ENCODE measurements at regions not wholly inside any gene's neighbourhood (a gene's known extent, or its start where the extent isn't known, plus 50 kb on each side); places are given as distances from the start of the nearest gene placed in this dataset.

DNA sequence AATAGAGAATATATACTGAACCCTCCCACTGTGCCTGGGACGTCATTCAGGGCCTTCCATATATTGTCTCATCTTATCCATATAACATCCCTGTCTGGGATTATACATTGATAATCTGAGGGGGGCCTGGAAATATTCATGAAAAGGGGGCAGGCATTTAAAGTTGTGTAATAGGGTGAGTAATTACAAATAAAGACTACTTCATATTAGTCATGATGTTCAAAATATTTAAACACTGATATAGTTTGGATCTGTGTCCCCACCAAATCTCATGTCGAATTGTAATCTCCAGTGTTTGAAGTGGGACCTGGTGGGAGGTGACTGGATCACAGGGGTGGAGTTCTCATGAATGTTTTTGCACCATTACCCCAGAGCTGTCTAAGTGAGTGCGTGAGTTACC lies 97.8 kb downstream of the AQP9 start:
- DNase-seq (ENCODE audit: low read depth in 4 of 4, low spot score in 2 of 4) = no peak

DNA sequence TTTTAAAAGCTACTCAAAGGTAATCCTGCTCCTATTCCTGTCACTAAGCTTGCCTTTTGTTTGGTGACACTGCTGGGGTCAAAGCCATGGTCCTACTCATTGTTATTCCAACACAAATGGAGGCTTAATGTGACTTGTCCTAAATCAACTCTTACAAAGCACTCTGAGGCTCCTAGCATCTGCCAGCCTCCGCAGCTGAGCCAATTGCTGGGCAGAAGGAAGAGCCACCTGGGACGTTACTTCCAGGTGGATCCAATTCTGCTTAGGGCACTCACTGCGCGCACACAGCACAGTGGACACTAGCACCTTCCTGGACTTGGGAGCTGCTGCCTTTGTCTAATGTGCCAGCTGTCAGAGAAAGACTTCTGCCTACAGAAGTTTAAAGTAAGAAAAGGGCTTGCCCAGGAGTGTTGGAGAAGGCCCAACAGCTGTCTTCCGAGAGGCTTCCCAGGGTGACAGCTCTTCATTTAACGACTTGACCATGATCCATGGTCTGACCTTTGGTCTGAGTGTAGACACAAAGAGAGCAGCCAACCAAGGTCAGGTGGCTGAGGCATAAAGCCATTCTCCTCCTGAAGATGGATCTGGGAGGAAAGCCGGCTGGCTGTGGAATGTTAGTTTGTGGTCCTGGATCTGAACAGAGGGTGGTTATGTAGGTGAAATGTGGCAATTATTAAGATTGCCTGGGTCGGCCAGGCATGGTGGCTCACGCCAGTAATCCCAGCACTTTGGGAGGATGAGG lies 102.2 kb downstream of the AQP9 start:
- no peak for DNase-seq (ENCODE audit: low read depth in 4 of 4, low spot score in 2 of 4)

DNA sequence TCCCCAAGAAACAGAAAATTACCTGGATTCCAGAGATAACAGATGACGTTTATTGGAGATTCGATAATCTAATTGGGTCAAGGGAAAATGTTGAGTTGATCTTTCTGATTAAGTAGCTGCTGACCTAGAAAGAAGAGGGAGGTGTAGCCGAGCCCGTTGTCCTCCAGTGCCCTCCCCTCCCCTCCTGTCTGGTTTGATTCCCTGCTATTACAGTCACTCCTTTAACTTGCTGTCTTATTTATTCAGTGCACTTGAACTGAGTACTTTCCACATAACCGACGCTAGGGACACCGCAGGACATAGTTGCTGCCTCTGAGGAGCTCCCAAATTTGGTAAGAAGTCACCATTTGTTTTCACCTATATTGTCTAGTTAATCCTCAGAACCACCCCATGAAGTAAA lies 103.7 kb downstream of the AQP9 start:
- DNase-seq (ENCODE audit: low read depth in 4 of 4, low spot score in 2 of 4) = no peak

DNA sequence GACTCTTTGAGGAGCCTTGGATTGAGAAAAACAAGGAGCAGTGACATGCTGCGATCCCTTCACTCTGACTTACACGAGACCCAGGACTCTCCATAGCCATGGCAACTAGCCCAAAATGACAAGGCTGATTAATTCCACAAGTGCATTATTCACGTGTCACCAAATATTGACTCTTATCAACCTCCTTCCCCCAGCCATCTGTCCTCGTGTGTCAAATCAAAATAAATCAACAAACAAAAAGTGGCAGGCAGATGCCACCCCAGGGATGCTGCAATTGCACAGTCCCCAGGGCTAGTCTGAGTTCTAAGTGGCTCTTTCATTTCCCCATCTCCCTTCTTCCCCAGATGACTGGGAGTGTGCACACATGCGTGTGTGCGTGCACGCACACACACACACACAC lies 104.9 kb downstream of the AQP9 start:
- DNase-seq (ENCODE audit: low read depth in 4 of 4, low spot score in 2 of 4) = no peak

DNA sequence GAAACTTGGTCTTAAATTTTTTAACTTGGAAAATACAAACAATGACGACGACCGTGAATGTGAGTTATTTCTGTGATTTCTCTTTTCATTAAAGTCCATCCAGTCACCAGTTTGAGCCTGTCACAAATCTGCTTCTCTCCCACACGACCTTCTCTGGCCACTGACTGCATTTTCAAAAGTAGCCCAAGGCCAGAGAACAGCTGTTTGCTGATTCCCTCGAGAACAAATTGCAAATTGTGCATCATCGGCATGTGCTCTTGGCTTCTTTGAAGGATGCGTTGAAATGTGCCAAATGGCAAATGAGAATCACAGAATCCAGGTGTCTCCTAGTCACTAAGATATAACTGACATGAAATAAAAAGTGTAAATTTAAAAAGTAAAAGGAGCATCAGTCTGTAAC lies 106.4 kb downstream of the AQP9 start:
- no peak for DNase-seq (ENCODE audit: low read depth in 4 of 4, low spot score in 2 of 4)

DNA sequence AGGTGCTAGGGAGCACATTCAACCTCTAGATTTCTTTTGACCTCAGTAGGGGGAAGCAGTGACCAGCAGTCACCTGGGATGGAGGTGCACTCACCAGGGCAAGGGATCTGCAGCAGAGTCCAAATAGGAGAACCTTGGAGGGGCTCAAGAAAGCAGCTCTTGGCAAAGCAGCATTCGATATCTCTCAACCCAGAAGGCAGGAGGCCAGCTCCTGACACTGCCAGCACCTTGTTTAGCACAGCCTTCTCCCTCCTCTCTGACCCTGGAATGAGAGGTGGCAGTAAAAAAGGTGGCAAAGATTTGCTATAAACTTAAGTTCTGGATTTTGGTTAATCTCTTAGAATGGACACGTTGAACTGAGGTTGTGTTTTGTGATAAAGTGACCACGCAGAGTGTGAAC lies 107.9 kb downstream of the AQP9 start:
- no peak for DNase-seq (ENCODE audit: low read depth in 4 of 4, low spot score in 2 of 4)

DNA sequence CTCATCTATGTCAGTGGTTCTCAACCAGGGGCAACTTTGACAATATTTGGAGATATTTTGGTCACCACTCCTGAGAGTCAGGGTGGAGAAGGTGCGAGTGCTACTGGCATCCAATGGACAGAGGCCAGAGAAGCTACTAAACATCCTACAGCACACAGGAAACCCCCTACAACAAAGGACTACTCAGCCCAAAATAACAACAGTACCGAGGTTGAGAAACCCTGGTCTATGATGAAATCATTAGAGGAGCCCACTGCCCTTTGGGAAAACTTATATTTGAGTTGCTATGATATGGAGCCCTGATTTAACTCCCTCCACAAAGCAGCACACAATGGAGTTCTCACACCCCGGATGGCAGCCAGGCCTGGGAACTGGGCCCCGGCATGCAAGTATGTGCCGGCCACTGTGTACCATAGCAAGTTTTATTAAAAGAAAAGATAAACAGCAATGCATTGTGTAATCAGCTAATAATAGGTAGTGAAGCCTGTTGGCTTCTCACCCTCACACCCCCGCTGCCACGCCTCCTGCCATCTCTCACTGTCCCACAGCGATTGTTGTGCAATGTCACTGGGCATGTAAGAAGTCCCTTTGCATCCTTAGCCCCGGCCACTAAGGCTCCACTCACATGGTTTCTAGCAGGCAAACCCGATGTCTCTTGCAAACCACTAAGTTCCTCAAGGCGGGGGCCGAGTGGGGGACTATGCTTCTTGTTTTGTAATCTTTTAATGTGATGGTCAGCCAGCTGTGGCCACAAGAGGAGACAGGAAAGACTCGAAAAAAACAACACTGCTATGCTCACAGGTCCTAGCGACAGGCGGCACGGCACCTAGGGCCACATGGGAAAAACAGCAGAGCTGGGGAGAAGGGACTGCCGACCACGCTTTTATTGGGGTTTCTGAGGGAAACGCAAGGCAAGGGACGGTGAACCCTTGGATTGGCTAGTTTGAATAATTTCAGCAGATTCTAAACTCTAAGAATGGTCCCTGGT lies 110.0 kb downstream of the AQP9 start:
- no peak for DNase-seq (ENCODE audit: low read depth in 4 of 4, low spot score in 2 of 4)

DNA sequence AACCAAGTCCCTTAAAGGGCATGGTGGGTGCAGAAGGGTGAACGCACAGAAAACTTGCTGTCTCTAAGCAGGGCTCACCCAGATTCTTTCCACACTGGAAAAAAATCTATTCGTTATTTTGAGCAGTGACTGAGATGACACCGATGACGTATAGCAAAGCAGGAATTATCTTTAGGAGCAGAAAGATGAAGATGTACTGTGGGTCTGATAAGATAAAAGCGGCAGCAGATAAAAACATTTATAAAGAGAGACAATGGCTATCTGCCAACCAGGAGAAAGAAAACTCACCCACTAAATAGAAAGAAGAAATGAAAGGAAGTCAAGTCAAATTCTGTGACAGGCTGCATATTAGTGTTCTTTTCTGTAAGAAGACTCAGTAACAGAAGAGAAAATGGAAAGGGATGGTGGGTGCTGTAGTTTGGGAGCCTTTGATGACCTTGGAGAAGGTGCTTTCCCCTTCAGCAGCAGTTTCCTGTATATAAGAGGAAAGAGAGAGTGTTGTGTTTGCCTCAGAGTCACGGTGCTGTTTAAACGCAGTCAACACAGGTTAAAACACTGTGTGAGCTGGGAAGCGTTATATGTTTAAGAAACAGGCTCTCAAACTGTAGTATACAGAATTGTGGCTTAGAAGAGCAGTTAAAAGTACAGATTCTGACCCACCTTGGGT lies 111.6 kb downstream of the AQP9 start:
- DNase-seq (ENCODE audit: low read depth in 4 of 4, low spot score in 2 of 4) = no peak

DNA sequence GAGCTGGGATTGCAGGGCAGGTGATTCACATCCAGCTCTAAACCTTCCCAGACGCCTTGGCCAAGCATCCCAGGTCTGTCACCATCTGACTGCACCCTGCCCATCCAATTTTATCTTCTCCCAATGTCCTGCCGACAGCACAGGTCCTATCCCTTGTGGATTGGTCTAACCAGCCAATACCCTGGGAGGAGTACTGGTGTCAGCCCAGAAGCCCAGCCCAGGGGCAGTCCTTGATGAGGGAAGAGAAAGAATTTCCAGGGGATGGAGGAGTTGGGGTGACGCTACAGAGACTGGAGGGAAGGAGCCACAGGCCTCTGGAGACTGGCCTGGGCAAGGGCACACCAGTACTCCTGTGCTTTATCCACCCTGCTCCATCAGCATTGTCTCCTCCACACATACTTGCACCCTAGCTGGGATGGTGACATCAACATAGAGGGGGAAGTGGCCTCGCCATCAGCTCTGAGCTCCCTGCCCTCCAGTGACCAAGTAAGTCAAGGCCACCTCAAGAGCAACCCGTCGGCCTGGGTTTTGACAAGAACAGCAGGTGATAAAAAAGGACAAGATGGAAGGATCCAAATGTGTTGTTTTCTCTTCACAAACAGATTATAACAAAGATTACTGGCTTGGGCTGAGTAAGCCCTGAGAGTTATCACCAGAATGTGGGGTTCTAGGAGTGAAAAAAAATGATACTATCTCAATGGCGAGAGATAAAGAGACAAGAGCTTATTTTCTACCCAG lies 114.6 kb downstream of the AQP9 start:
- no peak for DNase-seq (ENCODE audit: low read depth in 4 of 4, low spot score in 2 of 4)

DNA sequence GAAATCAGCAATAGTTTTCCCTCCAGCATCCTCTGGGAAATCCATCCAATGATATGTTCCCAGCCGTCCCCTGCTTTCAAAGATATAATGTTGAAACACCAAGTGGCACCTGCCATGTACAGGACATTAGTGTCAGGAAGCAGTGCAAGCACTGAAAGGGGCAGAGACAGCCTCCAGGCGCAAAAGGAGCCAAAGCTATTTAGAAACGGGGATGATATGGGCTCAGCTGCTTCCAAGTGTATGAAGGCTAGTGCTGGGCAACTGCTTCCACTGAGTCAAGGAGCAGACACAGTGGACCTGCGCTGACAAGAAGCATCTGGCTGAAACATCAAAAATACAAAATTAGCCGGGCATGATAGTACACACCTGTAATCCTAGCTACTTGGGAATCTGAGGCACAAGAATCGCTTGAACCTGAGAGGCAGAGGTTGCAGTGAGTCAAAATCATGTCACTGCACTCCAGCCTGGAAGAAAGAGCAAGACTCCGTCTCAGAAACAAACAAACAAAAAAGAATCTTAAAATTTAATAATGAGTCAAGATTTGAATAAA lies 119.7 kb downstream of the AQP9 start:
- DNase-seq (ENCODE audit: low read depth in 4 of 4, low spot score in 2 of 4) = no peak

DNA sequence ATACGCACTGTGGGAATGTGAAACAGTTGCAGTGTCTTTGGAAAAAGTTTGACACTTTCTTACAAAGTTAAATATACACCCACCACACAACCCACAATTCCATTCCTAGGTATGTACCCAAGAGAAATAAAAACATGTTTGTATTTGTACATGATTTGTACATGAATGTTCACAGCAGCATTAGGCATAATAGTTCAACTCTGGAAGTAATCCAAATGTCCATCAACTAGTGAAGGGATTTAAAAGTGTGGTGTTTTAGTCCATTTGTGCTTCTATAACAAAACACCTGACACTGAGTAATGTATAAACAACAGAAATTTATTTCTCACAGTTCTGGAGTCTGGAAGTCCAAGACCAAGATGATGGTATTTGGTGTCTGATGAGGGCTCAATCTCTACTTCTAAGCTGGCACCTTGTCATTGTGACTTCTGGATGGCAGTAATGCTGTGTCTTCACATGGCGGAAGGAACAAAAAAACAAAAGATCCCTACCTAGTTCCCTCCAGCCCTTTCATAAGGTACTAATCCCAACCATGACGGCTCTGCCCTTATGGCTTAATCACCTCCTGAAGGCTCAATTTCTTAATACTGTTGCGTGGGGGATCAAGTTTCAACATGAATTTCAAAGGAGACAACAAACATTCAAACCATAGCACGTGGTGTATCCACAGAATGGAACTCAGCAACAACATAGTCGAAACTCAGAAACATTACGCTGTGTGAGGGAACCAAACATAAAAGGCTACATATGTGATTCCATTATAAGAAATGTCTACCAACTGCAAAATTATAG lies 120.5 kb downstream of the AQP9 start:
- no peak for DNase-seq (ENCODE audit: low read depth in 4 of 4, low spot score in 2 of 4)

DNA sequence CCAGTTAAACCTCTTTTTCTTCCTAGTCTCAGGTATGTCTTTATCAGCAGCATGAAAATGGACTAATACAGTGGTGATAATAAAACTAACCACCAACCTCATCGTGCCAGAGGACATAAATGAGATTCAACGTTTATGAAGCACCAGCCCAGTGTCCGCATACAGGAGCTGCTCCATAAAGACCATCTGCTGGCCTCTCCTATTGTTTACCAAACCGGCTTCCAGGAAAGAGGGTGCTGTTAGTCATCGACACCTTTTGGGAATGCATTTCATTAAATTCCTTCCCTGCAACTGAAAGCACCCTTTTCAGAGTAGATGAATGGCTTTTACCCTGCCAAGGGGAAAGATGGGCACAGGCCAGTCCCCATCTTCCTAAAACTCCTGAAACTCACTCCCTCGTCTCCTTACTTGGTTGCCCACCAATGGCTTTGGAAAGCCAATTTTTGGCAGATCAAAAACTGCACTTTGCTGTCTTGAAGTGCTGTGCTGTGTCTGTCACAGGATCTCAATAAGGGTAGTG lies 122.1 kb downstream of the AQP9 start:
- DNase-seq (ENCODE audit: low read depth in 4 of 4, low spot score in 2 of 4) = no peak

DNA sequence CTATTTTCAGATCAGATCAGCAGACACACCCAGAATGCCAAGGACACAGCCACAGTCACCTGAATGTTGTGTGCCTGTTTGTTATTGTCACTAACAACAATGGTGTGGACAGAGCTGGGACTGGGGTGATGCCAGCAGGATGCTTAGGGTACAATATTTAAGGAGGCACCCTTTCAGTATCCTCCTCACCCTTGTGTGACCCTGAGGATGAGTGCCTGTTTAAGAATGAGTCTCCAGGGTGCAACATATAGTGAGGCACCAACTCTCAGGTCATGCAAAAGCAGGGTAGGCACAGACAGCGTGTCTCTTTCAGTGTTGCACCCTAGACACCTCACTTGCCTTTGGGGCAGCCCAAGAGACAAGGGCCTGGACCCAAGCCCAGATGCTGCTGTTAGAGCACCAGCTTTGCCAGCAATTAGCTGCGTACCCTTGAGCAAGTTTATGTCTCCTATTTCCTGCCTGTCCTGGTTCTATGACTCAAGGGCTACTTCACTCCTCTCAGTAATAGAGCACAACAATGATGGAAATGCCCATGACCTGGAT lies 122.6 kb downstream of the AQP9 start:
- no peak for DNase-seq (ENCODE audit: low read depth in 4 of 4, low spot score in 2 of 4)

DNA sequence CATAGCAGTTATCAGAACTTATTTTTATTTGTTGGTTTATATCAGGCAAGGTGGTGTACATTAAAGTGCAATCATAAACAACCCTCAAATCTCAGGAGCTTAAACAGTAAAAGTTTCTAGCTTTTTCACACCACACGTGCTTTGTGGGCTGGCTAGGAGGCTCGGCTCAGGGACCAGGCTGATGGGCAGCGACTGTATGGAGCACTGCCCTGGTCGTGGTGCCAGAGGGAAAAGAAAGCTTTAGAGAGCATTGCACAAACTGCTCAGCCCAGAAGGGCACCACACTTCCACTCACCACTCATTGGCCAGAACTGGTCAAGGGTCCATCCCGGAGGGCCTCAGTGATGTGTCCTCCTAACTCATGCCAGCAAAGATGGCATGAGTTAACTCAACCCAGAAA lies 123.2 kb downstream of the AQP9 start:
- no peak for DNase-seq (ENCODE audit: low read depth in 4 of 4, low spot score in 2 of 4)

DNA sequence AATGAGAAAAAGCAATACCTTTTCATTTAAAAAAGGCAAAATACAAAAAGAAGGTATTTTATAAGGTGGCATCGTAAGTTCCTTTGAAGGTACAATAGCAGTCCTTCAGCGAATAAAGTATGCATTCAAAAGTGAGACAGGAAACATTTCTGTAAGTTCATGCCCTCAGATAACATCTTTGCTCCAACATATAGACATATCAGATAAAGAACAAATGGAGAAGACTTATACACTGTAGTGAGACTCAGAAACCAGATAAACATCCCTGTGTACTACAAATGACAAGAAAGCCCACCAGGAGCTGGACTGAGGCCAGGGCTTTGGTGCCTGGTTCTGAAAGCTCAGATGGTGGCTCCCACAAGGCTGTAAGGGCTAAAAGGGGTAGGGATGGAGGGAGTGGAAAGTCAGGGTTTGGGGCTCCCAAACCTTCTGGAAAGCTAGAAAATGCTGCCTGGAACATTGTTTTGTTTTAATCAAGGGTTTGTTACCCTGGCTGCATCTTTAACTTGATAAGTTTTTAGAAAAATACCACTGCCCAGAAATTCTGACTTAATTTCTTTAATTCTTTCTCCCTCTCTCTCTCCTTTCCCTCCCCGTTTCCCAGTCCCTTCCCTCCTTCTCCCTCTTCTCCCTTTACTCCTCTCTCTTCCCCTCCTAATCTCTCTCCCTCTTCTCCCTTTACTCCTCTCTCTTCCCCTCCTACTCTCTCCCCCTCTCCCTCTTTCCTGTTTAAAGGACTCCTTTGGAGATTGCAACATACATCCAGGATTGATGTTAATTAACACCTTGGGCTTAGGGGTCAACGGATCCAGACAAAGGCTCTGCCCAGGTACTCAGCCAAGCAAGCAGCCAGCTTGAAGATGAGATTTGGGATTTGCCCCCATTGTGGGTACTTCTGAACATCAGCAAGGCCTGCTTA lies 126.1 kb downstream of the AQP9 start:
- DNase-seq (ENCODE audit: low read depth in 4 of 4, low spot score in 2 of 4) = no peak

DNA sequence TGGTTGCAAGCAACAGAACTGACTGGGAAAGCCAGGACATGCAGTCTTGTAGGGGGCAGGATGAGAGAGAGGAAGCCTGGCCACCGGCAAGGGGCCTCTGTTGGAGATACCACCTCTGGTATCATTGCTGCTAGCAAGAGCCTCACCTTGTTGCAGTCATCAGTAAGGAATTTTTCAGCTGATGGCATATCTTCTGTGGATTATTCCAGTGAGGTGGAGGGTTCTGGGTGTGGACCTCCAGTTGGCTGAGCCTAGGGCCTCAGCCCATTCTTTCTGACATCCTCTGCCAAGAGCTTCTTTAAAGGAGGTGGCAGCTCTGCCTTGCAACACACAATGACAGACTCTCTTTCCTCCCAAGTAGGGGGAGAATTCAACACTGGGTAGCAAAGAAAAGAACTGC lies 128.9 kb downstream of the AQP9 start:
- DNase-seq (ENCODE audit: low read depth in 4 of 4, low spot score in 2 of 4) = no peak

DNA sequence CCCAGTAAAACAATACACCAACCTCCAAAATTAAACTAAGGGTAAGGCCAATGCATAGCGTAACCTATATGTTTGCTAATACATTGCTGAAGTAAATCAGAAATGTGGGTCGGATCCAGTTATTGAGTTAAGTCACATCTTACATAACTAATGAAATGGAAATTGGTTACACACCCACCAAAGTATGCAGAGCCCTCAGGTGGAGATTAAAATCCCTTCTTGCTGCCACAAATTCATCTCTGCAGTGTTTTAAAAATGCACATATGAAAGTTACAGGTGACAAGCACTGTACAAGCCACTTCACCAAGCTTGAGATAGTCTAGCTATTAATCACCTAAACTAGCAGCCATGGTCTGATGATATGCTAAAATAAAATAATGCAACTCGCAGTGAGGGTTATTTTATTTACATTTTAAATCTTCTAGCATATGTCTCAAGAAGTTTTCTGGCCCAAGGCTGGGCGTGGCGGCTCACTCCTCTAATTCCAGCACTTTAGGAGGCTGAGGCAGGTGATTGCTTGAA lies 130.6 kb downstream of the AQP9 start:
- no peak for DNase-seq (ENCODE audit: low read depth in 4 of 4, low spot score in 2 of 4)

Data from left renal cortex interstitium (tissue), 4 donors.